ENCODE measurements at regions not wholly inside any gene's neighbourhood (a gene's known extent, or its start where the extent isn't known, plus 50 kb on each side); places are given as distances from the start of the nearest gene placed in this dataset.
"Not testable (repeated sequence)": the region's sequence is repeated elsewhere in the genome, so short reads cannot be mapped to it uniquely, and the experiment has no call there.

- DNase-seq (ENCODE audit: low read depth) = no peak
Observed at GRCh38 chr22:47351836-47352579, 589.6 kb downstream of the TBC1D22A start.

- DNase-seq (ENCODE audit: low read depth) = not testable (repeated sequence)
Observed at GRCh38 chr22:47346287-47346686, 583.8 kb downstream of the TBC1D22A start.

GRCh38 chr22:47345025-47345424, 582.6 kb downstream of the TBC1D22A start:
- no peak for DNase-seq (ENCODE audit: low read depth)

DNA sequence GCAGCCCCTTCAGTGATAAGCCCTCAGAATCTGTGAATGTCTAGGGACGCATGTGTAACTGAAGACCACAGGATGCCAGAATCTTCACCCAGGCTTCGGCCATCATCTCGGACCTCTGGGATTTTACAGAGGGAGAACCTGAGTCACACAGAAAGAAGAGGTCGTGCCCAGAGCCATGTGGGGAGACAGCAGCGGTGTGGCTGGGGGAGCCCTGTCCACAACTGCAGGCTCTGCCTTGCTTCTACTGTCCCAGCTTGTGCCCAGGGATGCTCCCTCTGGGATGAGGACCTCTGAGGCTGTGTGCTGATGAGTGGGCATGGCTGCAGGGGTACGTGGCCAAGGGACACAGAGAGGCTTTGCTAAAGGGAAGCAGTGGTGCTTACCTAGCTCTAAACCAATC, 582.0 kb downstream of the TBC1D22A start:
- DNase-seq (ENCODE audit: low read depth) = no peak

DNA sequence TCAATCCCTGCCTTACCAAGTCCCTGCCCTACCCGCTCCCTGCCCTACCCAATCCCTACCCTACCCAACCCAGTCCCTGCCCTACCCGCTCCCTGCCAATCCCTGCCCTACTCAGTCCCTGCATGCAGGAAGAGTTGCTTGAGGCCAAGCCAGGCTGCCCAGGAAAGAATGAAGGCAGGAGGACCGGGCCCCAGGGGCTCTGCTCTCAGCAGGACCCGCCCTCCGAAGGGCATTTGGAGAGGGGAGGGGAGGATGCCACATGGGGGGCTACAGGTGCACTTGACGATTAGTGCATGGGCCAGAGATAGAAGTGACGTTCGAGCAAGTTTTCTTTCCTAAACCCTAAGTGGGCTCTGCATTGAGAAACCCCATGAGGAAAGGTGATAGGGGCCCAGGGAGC, 581.2 kb downstream of the TBC1D22A start:
- DNase-seq (ENCODE audit: low read depth) = no peak

DNA sequence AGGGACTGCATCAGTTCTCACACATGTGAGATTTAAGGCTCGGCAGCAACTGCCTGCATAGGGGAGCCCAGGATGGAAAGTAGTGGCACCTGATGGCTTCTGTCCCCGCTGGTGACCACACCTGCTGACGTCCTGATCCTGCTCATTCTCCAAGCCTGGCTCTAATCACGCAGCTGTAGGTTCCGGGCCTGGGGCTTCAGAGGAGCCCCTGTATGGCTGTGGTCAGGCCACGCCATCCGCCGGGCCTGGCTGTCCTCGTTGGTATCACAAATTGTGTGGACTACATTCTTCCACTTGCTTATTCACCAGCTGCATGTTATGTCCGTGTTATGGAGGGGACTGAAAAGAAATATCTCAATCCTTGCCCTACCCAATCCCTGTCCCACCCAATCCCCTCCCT, 580.0 kb downstream of the TBC1D22A start:
- no peak for DNase-seq (ENCODE audit: low read depth)

DNA sequence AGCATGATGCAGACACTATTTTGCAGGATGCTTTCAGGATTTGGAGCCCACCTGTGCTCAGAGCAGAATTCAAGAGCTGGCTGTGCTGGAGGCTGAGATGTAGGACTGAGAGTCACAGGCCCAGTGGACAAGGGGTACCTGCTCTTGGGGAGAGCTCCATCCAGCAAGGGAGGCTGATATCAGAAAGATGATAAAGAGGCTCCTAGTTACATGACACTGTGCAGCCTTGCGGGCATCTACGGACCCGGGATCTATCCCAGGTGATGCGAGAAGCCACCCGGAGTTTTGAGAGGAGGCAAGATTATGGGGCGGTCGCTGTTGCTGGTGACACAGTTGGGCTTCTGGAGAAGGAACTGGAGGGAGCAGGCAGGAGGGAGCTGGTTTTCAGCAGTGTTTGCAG, 579.0 kb downstream of the TBC1D22A start:
- DNase-seq (ENCODE audit: low read depth) = no peak

- DNase-seq (ENCODE audit: low read depth) = no peak
Observed at GRCh38 chr22:47340851-47341436, 578.5 kb downstream of the TBC1D22A start.

- DNase-seq (ENCODE audit: low read depth) = no peak
Observed at GRCh38 chr22:47337161-47337621, 574.7 kb downstream of the TBC1D22A start.

DNA sequence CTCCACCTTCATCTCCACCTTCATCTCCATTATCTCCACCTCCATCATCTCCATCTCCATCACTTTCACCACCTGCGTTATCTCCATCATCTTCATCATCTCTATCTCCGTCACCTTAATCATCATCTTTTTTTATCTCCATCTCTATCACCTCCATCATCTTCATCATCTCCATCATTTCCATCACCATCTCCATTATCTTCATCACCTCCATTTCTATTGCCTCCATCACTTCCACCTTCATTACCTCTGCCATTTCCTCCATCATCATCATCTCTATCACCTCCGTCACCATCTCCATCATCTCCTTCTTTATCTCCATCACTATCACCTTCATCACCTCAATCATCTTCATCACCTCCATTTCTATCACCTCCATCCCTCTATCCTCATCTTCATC, 573.5 kb downstream of the TBC1D22A start:
- no peak for DNase-seq (ENCODE audit: low read depth)

GRCh38 chr22:47335460-47335859, 573.0 kb downstream of the TBC1D22A start:
- no peak for DNase-seq (ENCODE audit: low read depth)

- no peak for DNase-seq (ENCODE audit: low read depth)
Observed at GRCh38 chr22:47334601-47335000, 572.2 kb downstream of the TBC1D22A start.

DNA sequence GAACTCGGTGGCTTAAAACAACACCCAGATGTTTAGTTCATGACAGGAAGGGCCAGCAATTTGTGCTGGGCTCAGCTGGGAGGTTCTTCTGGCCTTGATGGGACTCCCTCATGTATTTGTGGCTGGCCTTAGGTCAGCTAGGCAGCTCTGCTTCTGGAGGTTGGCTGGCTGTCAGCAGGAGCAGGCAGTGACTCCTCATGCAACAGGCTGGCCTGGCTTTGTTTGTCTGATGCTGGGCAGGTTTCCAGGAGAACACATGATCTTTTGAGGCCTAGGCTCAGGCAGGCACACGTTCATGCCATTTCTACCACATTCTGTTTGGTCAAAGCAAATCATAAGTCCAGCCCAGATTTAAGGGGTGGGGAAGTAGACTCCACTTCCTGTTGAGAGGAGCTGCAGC, 571.2 kb downstream of the TBC1D22A start:
- no peak for DNase-seq (ENCODE audit: low read depth)

GRCh38 chr22:47332246-47332980, 570.0 kb downstream of the TBC1D22A start:
- no peak for DNase-seq (ENCODE audit: low read depth)

- no peak for DNase-seq (ENCODE audit: low read depth)
Observed at GRCh38 chr22:47331750-47332149, 569.3 kb downstream of the TBC1D22A start.

DNA sequence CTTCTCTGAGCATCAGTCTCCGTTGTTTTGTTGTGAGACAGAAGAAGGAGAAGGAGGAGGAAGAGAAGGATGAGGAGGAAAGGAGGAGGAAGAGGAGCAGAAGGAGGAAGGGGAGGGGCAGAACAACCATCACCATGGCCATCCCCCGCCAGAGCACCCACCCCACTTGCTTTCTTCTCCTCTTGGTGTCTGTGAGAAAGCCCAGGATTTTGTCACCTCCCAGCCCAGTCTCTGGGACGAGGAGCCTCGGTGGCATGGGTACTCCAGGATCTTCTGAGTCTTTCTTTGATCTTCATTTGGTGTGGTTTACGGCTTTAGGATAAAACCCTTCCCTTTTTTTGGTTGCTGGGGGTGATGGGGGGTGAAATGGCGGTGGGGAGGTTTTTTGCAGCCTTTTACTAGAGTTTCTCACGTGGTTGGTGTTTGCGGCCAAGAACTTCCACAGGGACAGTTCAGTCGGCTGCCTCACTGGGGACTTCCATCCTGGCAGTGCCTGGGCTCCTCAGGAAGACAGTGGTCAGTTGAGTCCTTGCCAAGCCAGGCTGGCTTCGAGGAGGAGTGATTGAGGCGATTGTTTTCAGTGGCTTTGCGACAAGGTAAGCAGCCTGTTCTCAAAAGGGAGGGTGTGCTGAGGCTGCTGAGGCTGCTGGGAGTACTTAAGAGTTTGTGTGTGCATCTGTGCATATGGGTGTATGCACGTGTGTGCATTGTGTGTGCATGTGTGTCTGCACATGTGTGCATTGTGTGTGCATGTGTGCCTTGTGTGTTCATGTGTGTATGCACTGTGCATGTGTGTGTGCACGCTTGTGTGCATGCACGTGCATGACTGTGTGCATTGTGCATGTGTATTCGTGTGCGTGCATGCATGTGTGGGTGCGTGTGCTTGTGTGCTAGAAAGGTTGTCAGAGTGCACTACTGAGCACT, 567.5 kb downstream of the TBC1D22A start:
- no peak for DNase-seq (ENCODE audit: low read depth)

- DNase-seq (ENCODE audit: low read depth) = no peak
Observed at GRCh38 chr22:47328550-47329243, 566.2 kb downstream of the TBC1D22A start.

- DNase-seq (ENCODE audit: low read depth) = no peak
Observed at GRCh38 chr22:47327241-47327640, 564.8 kb downstream of the TBC1D22A start.

DNA sequence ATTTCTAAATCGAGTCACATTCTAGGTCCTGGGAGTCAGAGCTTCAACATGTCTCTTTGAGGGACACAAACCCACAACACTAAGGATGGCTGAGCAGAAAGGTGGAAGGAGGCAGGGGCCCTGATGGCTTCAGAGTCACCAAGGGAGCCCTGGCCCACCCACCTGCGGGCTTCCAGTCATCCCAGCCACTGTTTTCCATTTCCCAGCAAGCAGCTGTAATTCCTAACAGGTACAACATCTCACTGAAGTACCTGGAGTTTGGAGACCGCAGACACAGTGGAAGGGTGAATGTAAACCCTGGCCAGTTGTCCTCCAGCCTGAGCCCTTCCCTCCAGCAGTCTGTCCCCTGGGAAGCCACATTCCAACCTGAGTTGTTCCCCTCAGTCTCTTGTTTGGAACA, 562.8 kb downstream of the TBC1D22A start:
- no peak for DNase-seq (ENCODE audit: low read depth)

DNA sequence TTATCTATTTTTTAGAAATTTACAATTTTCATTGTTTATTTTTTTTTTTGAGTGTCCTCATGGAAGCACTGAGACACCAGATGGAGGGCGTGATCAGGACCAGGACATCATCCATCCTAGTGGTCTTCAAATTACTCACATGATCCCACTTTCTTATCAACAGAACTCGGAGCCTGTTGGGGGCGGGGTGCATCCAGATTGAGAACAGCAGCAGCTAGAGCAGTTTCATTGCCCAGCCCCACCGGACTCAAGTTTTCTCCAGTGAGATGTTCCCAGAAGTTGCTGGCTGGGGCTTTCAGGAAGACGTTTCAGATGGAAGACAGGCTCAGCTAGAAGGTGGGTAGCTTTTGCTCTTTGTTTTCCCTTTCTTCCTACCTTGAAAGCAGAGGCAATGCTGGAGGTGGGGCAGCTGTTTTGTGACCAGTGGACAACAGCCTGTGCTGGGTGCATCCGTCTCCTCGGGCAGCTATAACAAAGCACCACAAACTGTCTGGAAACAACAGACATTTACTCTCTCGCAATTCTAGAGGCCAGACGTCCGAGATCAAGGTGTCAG, 562.1 kb downstream of the TBC1D22A start:
- DNase-seq (ENCODE audit: low read depth) = no peak

DNA sequence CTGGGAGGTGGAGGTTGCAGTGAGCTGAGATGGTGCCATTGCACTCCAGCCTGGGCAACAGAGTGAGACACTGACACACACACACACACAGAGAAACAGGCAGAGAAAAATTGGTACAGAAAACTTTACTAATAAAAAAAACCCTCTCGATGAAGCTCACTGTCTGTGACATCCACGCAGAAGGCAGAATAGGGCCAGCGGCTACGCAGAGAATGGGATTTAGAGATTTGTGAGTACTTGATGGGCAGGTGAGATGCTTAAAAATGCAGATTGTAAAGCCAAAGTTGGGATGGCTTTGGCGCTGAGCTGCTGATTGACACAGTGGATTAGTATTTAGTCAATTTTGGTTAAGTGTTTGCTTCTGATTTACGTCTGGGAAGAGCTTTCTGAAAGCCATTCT, 561.1 kb downstream of the TBC1D22A start:
- DNase-seq (ENCODE audit: low read depth) = no peak
